H1 (cell line): ENCODE measurements at regions not wholly inside any gene's neighbourhood (a gene's known extent, or its start where the extent isn't known, plus 50 kb on each side); places are given as distances from the start of the nearest gene placed in this dataset.

ENCODE experiments used
- CBX8 ChIP-seq: fragments of 300-800, 300-1000 bp; sonication (generic); IDR thresholded peaks from 2 replicates; pipeline ENCODE4 v1.7.1; 2016; ENCODE audit warnings: low read depth, low read length, borderline replicate concordance
- CHD1 ChIP-seq: IDR thresholded peaks from 2 replicates; pipeline ENCODE4 v1.6.1; 2012; ENCODE audit warnings: low read depth, low read length, improper control_type of control experiment
- CREB1 ChIP-seq: IDR thresholded peaks from 2 replicates; pipeline ENCODE4 v1.6.1; 2012; ENCODE audit warnings: inconsistent platforms
- CTBP2 ChIP-seq: IDR thresholded peaks from 2 replicates; pipeline ENCODE4 v1.7.0; 2011; ENCODE audit warnings: borderline replicate concordance, mild to moderate bottlenecking, moderate library complexity, mixed read lengths, low read length; ENCODE audit not compliant: insufficient read depth, insufficient read length
- FOSL1 ChIP-seq: IDR thresholded peaks from 2 replicates; pipeline ENCODE4 v1.6.1; 2011; ENCODE audit warnings: mild to moderate bottlenecking, low read depth, low read length, moderate library complexity; ENCODE audit not compliant: insufficient read depth
- GABPA ChIP-seq: IDR thresholded peaks from 2 replicates; pipeline ENCODE4 v1.6.1; 2011; ENCODE audit warnings: mild to moderate bottlenecking, low read length, moderate library complexity, borderline replicate concordance; ENCODE audit not compliant: insufficient read depth
- HDAC6 ChIP-seq: IDR thresholded peaks from one replicate; pipeline ENCODE4 v1.7.1; 2012; ENCODE audit warnings: low read depth, mild to moderate bottlenecking, inconsistent platforms, low read length, moderate library complexity
- KDM4A ChIP-seq: IDR thresholded peaks from one replicate; pipeline ENCODE4 v1.7.1; 2012; ENCODE audit warnings: low read depth, mild to moderate bottlenecking, moderate library complexity, low read length, inconsistent platforms; ENCODE audit not compliant: severe bottlenecking
- NANOG ChIP-seq: IDR thresholded peaks from 2 replicates; pipeline ENCODE4 v1.6.1; 2011; ENCODE audit warnings: low read length, low read depth, mild to moderate bottlenecking, inconsistent platforms; ENCODE audit not compliant: insufficient read depth, poor library complexity, severe bottlenecking
- POLR2AphosphoS5 ChIP-seq: IDR thresholded peaks from 2 replicates; pipeline ENCODE4 v1.6.1; 2011; ENCODE audit warnings: low read depth, low read length
- RAD21 ChIP-seq, 2 experiments: IDR thresholded peaks in 1 of 2; conservative IDR thresholded peaks in 1 of 2; 2 replicates each; pipeline ENCODE4 v1.6.1; 2011; ENCODE audit warnings: low read depth in 2 of 2, low read length in 2 of 2, improper control_type of control experiment in 1 of 2, inconsistent platforms in 1 of 2, mild to moderate bottlenecking in 1 of 2, moderate library complexity in 1 of 2
- SP1 ChIP-seq: IDR thresholded peaks from 2 replicates; pipeline ENCODE4 v1.6.1; 2011; ENCODE audit warnings: low read depth, low read length
- SP4 ChIP-seq: IDR thresholded peaks from 2 replicates; pipeline ENCODE4 v1.6.1; 2012; ENCODE audit warnings: low read length, inconsistent platforms
- SUZ12 ChIP-seq: fragments of 200-600 bp; sonication (generic); IDR thresholded peaks from 2 replicates; pipeline ENCODE4 v1.6.1; 2012; ENCODE audit warnings: mild to moderate bottlenecking, inconsistent platforms, low read length, moderate library complexity, mixed read lengths
- TEAD4 ChIP-seq: IDR thresholded peaks from 2 replicates; pipeline ENCODE4 v1.6.1; 2012; ENCODE audit warnings: low read depth, low read length, inconsistent platforms, mixed read lengths
- ZNF274 ChIP-seq: IDR thresholded peaks from 2 replicates; pipeline ENCODE4 v1.7.0; 2012; ENCODE audit warnings: low read length, borderline replicate concordance; ENCODE audit errors: extremely low read depth
- TF ChIP-seq, protein P1 (sequence below): IDR thresholded peaks from 2 replicates; pipeline ENCODE4 v1.6.1; 2011; ENCODE audit warnings: low read depth, mild to moderate bottlenecking, low read length; ENCODE audit not compliant: insufficient read depth
- TF ChIP-seq, protein P2 (sequence below): IDR thresholded peaks from 2 replicates; pipeline ENCODE4 v1.6.1; 2011; ENCODE audit warnings: low read length, improper control_type of control experiment

DNA sequence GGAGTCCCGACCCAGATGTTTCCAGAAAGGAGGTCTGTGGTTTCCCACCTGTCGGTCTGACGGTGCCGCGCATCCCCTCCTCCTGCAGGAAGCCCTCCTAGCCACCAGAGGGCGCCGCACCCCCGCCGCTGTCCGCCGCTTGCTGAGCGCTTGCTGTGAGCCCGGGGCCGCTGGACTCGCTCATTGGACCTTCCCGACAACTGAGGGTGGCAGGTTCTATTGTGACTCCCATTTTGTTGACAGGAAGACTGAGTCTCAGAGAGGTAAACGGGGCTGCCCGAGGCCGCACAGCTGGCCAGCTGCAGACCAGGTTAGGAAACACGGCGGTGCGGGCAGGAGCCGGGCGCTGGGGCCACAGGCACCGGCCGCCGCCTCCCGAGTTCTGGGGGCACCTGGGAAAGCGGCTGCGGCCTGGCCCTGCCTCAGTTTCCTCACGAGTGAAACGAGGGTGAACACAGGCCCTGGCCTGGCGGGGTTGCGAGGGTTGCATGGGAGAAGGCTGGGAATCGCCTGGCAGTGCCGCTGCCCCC, 191.1 kb upstream of the CIBAR2 start (continued):
- TF ChIP-seq SP1 (no peak), POLR2AphosphoS5 (no peak), GABPA (peak; percentile 54; the same call in 1 of the 2 replicates), SUZ12 (no peak), RAD21 (IDR thresholded peaks at IDR 0.05 in 1 of 2, conservative IDR thresholded peaks at IDR 0.05 in 1 of 2; ENCODE audit: low read depth in 2 of 2, low read length in 2 of 2) (peak; percentile 82 to 91), ZNF274 (no peak), CBX8 (no peak), SP4 (no peak), CHD1 (no peak), HDAC6 (no peak), CTBP2 (no peak), CREB1 (peak; percentile 60; the same call in 1 of the 2 replicates), NANOG (peak; percentile 7), KDM4A (no peak), TEAD4 (0 out of 2 replicates have a peak, but pooled peaks have one; percentile 16), FOSL1 (no peak)
- TF ChIP-seq, protein P1, sequence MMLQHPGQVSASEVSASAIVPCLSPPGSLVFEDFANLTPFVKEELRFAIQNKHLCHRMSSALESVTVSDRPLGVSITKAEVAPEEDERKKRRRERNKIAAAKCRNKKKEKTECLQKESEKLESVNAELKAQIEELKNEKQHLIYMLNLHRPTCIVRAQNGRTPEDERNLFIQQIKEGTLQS, result no peak
- TF ChIP-seq, protein P2, sequence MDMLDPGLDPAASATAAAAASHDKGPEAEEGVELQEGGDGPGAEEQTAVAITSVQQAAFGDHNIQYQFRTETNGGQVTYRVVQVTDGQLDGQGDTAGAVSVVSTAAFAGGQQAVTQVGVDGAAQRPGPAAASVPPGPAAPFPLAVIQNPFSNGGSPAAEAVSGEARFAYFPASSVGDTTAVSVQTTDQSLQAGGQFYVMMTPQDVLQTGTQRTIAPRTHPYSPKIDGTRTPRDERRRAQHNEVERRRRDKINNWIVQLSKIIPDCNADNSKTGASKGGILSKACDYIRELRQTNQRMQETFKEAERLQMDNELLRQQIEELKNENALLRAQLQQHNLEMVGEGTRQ, result no peak
